Stimulated activated CD4-positive, alpha-beta T cell treated with anti-CD3 and anti-CD28 coated beads, Interleukin-4, amount 100 ng/mL, for 24 hours (primary cell): ENCODE measurements at regions not wholly inside any gene's neighbourhood (a gene's known extent, or its start where the extent isn't known, plus 50 kb on each side); places are given as distances from the start of the nearest gene placed in this dataset.
"Not testable (repeated sequence)": the region's sequence is repeated elsewhere in the genome, so short reads cannot be mapped to it uniquely, and the experiment has no call there.

Source experiments
- DNase-seq: peaks from one replicate; pipeline ENCODE4 v3.0.0-alpha.2; 2020

- DNase-seq = no peak
These were observed 97.6 kb upstream of the FOXN3 start for GRCh38 chr14:89514601-89515000.

GRCh38 chr14:89509891-89510290 is 92.9 kb upstream of the FOXN3 start:
- DNase-seq = no peak

GRCh38 chr14:89508863-89509262 is 91.8 kb upstream of the FOXN3 start:
- no peak for DNase-seq

GRCh38 chr14:89507926-89508460 is 91.0 kb upstream of the FOXN3 start:
- no peak for DNase-seq

GRCh38 chr14:89507521-89507920 is 90.5 kb upstream of the FOXN3 start:
- DNase-seq = no peak

GRCh38 chr14:89506891-89507452 is 89.9 kb upstream of the FOXN3 start:
- DNase-seq = not testable (repeated sequence)

- DNase-seq = peak; percentile 15
These were observed 87.7 kb upstream of the FOXN3 start for GRCh38 chr14:89504602-89505313.

GRCh38 chr14:89504091-89504490 is 87.1 kb upstream of the FOXN3 start:
- DNase-seq = no peak

- DNase-seq = no peak
These were observed 86.5 kb upstream of the FOXN3 start for GRCh38 chr14:89503431-89503996.

GRCh38 chr14:89502966-89503365 is 85.9 kb upstream of the FOXN3 start:
- no peak for DNase-seq

GRCh38 chr14:89501381-89501780 is 84.3 kb upstream of the FOXN3 start:
- no peak for DNase-seq

- no peak for DNase-seq
These were observed 83.3 kb upstream of the FOXN3 start for GRCh38 chr14:89500303-89500702.

- DNase-seq = no peak
These were observed 81.8 kb upstream of the FOXN3 start for GRCh38 chr14:89498878-89499277.

- no peak for DNase-seq
These were observed 78.7 kb upstream of the FOXN3 start for GRCh38 chr14:89495718-89496117.

GRCh38 chr14:89493877-89494634 is 77.0 kb upstream of the FOXN3 start:
- no peak for DNase-seq

- DNase-seq = no peak
These were observed 76.4 kb upstream of the FOXN3 start for GRCh38 chr14:89493406-89493805.

GRCh38 chr14:89491711-89492381 is 74.8 kb upstream of the FOXN3 start:
- DNase-seq = no peak

- no peak for DNase-seq
These were observed 73.4 kb upstream of the FOXN3 start for GRCh38 chr14:89490466-89490865.

- no peak for DNase-seq
These were observed 72.9 kb upstream of the FOXN3 start for GRCh38 chr14:89489761-89490437.

GRCh38 chr14:89486961-89487360 is 69.9 kb upstream of the FOXN3 start:
- DNase-seq = no peak

GRCh38 chr14:89486505-89486904 is 69.5 kb upstream of the FOXN3 start:
- no peak for DNase-seq

GRCh38 chr14:89485264-89485663 is 68.2 kb upstream of the FOXN3 start:
- no peak for DNase-seq
